Stimulated activated CD4-positive, alpha-beta T cell treated with anti-CD3 and anti-CD28 coated beads, Interleukin-15, amount 100 ng/mL, for 48 hours (primary cell): ENCODE measurements at regions not wholly inside any gene's neighbourhood (a gene's known extent, or its start where the extent isn't known, plus 50 kb on each side); places are given as distances from the start of the nearest gene placed in this dataset.
"Not testable (repeated sequence)": the region's sequence is repeated elsewhere in the genome, so short reads cannot be mapped to it uniquely, and the experiment has no call there.

ENCODE experiments used
- DNase-seq, 2 donors: peaks; one replicate each; pipeline ENCODE4 v3.0.0-alpha.2; 2020; ENCODE audit warnings: low read depth in 2 of 2

DNA sequence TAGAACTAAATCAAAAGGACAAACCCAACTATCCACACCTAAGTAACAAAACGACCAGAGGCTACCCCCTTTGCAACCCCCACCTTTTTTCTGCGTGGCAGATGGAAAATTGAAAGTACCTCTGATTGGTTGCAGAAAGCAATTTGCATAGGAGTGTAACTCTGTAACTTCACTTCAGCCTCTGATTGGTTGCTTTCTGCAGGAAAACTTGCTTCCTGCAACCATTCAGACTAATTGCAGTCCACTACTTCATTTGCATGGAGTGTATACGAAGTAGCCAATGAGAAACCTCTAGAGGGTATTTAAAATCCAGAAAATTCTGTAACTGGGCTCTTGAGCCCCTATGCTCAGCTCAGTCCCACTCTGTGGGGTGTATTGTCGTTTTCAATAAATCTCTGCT, 129.1 kb upstream of the OLIG3 start:
- no peak for DNase-seq

DNA sequence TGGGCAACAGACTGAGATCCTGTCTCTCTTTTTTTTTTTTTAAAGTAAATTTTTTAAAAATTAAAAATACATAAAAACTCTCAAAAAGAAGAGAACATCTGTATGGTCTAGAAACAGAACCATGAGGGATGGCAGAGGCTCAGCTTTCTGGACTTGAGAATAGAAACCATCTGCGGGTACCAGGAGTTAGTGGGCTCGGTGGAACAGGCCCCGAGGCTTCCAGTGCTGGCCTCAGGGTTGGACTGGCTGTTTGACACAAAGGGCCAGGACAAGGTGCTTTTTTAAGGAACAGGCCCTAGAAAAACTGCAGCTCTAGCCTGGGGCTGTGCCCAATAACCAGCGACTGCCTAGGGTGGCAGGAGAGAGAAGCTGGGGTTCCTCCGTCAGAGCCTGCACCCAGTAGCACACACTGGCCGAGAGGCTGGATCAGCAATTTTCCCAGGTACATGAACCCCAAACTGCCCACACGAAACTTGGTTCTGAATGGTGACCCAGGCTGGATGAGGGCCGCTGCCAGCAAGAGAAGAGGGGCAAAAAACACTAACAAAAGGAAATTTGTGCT, 131.0 kb upstream of the OLIG3 start:
- DNase-seq = no peak

DNA sequence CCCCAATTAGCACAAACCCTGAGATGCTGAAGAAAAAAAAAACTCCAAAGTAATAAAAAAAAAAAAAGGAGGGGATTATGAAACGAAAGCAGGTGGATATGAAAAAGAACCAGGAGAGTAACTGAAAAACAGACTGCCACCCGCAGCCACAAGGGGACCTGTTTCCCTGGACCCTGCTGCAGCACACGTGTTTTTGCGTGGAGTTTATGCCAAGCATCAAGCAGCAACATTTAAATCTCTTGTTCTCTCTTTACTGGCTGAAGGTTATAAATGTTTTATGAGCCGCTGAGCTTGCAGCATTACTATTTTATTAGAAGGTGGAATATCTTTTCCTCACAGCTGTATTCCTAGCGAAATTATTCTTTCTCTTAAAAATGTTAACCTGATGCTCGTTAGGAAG, 131.6 kb upstream of the OLIG3 start:
- no peak for DNase-seq

DNA sequence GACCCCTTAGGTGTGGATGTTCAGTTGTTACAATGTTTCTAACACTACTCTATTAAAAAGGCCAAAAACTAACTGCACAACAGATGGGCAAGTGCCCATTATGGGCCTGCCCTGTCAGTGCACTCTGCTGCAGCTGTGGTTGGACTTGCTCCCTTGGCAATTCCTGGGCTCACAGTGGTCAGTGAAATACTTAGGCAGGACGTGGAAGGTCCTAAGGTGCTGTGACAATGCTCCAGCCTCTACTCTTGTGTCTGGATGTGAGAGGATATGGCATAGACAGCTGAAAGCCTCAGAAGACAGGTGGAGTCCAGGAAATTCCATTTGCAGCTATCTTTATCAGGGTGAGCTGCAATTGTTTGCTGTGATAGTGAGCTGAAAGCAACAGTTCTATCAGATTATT, 136.5 kb upstream of the OLIG3 start:
- no peak for DNase-seq

DNA sequence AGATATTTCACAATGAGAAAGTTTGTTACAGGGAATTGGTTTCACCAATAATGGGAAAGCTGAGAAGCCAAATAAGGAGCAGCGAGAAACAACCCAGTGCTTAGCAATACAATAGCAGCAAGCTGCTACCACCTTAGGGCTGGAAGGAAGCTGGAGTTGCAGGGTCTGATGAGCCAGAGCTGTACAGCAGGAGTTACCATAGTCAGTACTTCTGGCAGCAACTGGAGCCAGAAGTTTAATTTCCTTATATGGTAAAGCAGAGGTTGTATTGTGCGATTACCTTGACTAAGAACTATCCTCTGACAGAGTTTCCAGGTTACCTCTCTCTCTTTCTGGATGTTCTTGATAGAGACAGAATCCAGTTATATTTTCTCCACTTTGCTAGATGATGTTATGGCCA, 137.1 kb upstream of the OLIG3 start:
- no peak for DNase-seq

DNA sequence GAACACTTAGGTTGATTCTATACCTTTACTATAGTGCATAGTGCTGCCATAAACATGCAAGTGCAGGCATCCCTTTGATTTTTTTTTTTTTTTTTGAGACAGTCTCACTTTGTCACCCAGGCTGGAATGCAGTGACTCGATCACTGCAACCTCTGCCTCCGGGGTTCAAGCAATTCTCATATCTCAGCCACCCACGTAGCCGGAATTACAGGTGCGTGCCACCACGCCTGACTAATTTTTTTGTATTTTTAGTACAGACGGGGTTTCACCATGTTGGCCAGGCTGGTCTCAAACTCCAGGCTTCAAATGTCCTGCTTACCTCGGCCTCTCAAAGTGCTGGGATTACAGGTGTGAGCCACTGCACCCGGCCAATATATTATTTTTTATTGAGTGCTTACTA, 140.0 kb upstream of the OLIG3 start:
- not testable (repeated sequence) for DNase-seq

DNA sequence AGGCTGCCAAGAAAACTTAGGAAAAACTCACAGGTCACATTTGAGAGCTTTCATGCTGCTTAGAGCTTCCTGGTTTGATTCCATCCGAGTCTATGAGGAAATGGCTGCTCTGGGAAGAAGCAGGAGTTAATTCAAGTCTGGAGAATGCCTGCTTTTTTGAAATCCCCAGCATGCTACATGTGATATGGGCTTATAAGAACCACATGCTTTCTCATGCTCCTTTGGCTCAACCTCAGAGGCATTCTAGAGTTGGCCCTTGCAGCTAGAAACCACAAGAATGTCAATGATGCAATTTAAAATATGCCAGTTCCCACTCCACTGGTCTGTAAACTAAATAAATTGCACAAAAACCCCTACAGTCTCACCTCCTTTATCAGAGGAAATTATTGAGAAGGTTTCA, 142.9 kb upstream of the OLIG3 start:
- no peak for DNase-seq

DNA sequence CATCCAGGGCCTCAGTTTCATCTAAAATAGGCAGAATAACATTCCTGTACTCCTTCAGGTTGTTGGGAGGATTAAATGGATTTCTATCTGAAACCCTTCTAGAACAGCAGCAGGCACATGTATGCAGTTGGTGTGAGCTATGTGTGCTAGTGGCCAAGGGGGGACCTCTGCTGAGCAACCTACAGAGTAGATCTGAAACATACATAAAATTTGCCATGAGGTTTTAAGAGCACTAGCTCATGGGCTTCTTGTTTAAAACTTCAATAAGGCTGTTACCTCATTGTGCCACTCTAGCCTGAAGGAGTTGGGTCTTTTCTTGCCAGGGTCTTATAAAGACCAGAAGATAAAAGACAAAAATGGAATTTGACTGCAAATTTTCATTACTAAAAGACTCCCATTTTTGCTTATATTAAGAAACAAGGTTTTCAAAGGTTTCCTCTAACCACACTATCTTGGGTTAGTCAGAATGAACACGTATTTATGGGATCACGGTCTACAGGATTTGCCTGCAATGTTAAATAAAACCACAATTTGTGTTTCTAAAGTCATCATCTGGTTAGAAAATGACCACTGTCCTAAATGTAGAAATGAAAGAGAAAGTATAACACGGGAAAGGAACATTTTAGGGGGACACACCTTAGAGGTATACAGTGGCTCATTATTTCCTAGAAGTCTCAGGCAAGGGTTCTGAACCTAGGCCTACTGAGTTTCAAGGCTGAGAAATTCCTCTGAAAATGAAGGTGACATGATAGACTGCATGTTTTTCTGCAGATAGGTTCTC, 144.9 kb upstream of the OLIG3 start:
- DNase-seq = no peak

DNA sequence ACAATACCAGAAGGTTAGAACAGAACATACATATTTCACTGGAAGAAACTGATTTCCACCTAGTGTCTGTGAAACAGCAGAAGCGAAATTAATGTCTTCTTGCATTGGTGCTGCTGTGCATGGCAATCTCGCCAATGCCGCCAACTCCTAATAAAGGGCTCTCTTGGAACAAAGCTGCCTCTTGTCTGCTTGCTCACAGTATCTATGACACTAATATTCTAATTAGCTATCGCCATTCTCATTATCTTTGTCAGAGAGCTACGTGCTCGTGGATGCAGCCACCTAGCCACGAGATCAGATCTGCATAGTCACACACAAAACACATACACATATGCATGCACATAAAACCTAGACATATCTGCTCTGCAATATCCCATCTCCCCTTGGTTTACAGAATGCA, 145.9 kb upstream of the OLIG3 start:
- DNase-seq = no peak

DNA sequence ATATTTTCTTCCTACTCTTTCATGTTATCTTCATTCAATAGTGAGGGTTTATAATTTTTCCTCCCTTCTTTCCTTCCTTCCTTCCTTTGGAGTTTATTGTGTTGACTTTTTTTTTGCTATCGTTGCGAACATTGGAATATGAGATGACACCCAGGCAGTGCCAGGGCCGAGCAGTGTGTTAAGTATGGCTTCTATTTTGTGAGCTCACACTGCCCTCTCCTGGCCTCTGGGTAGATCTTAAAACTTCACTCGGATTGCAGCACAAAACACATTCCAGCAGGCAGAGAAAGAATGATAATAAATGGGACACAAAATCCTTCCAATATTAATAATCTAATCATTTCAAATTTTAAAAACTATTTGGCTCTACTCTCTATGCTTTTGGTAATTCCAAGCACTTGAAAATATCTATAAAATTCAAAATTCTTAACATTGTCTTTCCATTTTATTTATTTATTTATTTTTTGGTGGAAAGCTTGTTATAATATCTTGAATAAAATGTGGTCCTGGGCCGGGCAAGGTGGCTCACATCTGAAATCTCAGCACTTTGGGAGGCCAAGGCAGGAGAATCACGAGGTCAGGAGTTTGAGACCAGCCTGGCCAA, 147.4 kb upstream of the OLIG3 start:
- DNase-seq = peak; percentile 17 to 44

DNA sequence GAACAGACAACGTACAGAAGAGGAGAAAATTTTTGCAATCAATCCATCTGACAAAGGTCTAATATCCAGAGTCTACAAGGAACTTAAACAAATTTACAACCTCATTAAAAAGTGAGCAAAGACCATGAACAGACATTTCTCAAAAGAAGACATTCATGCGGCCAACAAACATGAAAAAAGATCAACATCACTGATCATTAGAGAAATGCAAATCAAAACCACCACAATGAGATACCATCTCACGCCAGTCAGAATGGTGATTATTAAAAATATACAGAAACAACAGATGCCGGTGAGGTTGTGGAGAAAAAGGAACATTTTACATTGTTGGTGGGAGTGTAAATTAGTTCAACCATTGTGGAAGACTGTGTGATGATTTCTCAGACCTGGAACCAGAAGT, 149.0 kb upstream of the OLIG3 start:
- not testable (repeated sequence) for DNase-seq

DNA sequence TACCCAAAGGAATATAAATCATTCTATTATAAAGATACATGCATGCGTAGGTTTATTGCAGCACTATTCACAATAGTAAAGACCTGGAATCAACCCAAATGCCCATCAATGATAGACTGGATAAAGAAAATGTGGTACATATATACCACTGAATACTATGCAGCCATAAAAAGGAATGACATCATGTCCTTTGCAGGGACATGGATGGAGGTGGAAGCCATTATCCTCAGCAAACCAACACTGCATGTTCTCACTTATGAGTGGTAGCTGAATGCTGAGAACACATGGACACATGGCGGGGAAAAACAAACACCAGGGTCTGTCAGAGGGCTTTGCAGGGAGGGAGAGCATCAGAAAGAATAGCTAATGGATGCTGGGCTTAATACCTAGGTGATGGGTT, 149.4 kb upstream of the OLIG3 start:
- not testable (repeated sequence) for DNase-seq

DNA sequence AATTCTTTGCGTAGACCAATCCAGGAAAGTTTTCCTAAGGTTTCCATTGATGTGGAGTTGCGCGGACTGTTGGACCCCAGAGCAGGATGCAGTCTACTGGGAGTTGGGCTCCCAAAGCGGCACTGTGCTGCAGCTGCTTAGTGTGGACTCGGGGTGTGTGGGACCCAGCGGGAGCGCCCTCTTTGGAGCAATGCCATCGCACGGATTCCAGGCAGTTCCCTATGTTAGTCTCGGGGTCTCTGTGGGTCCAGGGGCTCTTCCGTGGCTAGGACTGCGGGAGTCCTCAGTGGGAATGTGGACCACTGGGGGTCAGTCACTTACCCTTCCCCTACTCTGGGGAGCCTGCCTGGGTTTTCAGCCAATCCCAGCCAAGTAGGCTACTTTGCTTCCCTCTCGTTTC, 151.7 kb upstream of the OLIG3 start:
- no peak for DNase-seq

DNA sequence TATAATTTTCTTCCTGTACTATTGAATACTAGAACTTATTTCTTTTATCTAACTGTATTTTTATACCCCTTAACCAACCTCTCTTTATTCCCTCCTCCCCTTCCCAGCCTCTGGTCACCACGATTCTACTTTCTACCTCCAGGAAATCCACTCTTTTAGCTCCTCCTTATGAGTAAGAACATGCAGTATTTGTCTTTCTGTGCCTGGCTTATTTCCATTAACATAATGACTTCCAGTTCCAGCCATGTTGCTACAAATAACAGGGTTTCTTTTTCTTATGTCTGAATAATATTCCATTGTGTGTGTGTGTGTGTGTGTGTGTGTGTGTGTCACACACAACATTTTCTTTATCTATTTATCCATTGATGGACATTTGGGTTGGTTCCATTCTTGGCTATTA, 152.3 kb upstream of the OLIG3 start:
- no peak for DNase-seq

DNA sequence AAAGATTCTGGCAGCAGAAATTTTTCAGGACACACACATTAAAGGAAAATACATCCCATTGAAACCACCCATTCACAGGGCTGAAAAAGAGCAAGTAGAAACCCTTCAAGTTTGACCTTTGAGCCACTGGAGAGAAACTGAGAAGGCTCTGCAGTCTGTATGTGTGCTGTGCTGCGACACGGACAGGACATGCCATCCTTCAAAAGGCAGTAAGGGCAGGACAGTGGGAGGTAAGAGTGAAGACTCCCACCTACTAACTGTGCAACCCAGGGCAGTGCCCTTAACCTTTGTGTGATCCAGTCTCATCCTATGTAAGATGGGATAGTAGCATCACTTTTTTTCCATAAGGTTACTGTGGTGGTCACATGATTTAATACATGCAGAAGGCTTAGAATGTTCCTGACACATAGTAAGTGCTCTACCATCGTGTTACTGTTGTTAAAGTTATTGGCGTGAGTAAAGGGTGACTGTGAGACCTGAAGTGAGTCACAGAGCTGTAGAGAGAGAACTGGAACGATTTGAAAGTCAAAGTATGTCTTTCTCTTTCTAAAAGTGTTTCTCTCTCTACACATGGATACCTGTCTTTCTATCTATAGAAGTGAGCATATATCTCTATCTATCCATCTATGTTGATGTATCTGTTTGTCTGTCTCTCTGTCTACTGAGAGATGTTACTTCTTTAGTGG, 153.7 kb upstream of the OLIG3 start:
- no peak for DNase-seq

DNA sequence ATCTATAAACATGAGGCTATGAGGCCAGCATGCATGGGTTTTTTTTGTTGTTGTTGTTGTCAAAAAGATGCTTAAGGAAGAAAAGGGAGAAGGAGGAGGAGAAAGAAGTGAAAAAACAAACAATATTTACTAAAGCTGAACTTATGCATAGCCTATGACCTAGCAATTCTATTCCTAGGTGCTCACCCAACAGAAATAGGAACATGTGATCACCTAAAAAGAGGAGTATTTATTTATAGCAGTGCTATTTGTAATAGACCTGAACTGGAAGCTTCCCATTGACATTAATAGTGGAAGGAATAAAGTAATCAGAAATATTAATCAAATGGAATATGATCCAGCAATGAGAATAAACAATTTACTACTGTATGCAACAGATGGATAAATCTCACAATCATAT, 156.5 kb upstream of the OLIG3 start:
- no peak for DNase-seq

DNA sequence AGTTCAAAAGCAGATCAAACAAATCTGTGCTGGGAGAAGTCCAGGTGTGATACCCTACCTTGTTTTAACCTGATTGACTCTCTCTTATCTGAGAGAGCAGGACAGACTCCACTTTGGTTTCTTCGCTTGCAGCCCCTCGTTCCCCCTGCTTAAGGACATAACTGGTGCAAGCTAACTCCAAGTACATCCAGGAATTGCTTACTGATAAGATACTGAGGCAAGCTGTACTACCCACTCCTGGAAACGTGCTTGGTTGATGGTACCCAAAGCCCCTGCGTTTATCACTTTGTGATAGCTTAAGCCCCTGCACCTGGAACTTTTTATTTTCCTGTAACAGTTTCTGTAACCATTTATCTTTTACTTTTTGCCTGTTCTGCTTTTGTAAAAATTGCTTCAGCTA, 157.0 kb upstream of the OLIG3 start:
- no peak for DNase-seq

DNA sequence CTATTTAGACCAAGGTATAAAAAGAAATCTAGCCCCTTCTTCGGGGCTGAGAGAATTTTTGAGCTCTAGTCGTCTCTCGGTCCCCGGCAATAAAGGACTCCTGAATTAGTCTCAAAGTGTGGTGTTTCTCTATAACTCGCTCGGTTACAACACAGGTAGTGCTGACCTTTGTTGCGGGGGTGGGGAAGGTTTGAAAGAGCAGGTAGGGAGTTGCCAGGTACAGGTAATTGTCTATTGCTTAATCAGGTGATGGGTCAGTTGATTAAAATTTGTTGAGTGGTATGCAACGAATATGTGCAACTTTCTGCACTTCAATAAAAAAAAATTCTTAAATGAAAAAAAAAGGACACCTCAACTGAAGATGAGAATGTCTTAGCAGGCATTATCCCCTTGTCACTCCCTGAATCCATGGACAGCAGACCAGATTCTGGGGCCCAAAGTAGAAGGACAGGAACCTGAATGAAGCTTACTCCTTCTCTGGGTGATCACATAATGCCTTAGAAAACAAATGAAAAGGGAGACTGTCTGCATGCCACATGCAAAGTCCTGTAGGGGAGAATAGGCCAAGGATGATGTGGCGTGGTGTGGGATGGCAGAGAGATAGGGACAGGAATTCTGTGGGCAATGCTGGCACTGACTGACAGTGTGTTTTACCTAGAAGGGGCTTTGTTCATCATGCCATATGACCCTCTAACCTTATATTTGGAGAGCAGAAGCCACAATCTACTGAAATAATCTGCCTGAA, 157.6 kb upstream of the OLIG3 start:
- DNase-seq = no peak

DNA sequence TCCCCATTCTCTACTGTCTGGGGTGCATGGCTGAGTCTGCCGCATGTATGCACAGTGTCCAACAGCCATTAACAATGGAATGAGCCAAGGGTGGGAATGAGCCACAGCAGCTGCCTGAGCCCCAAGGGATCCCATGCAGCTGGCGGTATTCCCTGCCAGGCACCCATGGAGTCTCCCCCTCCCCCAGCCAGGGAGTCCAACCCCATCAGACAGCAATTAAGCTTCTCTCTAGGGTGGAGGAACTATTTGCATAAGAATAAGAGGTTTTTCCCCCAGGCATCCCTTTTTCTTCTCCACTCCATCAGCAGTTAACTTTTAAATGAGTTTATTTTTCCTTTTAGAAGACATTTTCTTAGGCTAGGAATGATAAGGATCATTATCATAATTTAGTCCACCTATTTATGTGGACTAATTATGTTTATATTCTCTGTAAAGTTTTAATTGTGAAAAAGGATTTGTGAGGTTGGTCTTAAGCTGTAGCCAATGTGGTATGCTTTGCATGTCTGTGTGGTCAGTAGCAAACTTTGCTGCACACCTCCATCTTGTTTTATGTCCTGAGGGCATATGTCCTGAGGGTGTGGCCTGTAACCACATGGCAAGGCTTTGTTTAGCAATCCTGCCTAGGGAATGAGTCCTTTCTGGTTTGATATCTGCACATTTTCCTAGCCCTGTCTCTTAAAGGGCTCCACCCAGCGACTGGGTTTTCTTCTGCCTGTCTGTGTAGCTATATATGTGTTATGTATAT, 158.9 kb upstream of the OLIG3 start:
- DNase-seq = no peak

DNA sequence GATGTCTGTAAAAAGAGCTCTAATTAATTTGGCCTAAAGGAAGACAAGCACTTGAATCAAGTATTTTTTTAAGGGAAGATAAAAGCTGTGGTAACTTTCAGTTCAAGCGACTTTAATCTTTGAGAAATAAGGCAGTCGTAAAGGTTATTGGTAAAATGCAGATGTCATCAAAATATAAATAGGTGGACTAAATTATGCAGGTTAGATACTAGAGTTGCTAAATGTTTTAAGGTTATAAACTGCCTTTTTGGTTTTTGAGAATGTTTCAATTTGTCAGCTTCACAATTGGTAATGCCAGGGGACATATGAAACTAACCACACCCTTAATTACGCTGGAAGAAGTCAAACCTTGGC, 159.5 kb upstream of the OLIG3 start:
- DNase-seq = no peak

DNA sequence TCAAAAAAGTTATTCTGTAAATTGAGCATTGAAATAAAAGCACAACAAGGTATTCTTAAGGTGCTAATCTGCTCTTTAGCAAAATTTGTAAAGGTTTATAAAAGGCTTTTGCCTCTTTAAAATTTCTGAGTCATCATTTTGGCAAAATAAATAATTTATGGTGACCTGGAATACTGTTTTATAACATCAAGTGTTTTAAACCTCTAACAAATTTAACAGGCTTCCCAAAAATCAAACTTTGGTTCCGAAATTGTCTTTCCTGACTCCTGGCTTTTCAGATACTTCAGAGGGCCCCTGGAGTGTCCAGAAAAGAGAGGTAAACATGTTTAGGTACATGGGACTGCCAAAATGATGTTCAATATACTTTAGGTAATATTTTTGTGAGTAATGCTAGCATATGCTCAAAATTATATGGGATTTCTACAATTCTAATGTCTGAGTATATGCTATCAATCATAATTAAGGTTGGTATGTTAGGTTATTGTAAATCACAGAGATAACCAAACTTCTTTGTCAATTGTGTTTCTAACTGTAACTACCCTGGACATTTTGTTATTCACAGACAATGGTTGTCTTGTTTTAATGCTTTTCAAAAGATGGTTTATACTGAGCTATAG, 160.3 kb upstream of the OLIG3 start:
- DNase-seq = no peak
